K562 (cell line): ENCODE measurements at regions not wholly inside any gene's neighbourhood (a gene's known extent, or its start where the extent isn't known, plus 50 kb on each side); places are given as distances from the start of the nearest gene placed in this dataset.

Experiments used
- ATAC-seq: fragments of 200-7000 bp; cut with Tn5 transposase; 3 replicates; pipeline ENCODE4 v1.9.1; 2020; ENCODE audit warnings: moderate library complexity
- BruUV-seq: library from RNA; stranded (reverse); fragments of 400-500 nt; replicated peaks from 2 replicates; lab custom pipeline; 2021; lab: Mats Ljungman, UMichigan
- CTCF ChIA-PET: fragments of 300-600 bp; formaldehyde crosslinking; extraction: SDS; loops from one replicate; lab custom pipeline; 2021; ENCODE audit warnings: low intra/inter-chr PET ratio; lab: Yijun Ruan, JAX
- POLR2A ChIA-PET: fragments of 300-600, 350-650 bp; sonication (Branson Sonifier 250); formaldehyde crosslinking; extraction: SDS; loops from one replicate; lab custom pipeline; 2021; ENCODE audit warnings: antibody characterized with exemption, inconsistent platforms; lab: Yijun Ruan, JAX
- DNase-seq, 4 experiments: peaks; one replicate each; pipeline versions ENCODE4 v3.0.0 to v3.0.0-alpha.2; 2011 to 2018; ENCODE audit warnings: low spot score in 3 of 4, mixed read lengths in 3 of 4; ENCODE audit errors: extremely low read depth in 1 of 4
- FAIRE-seq: peaks from 2 replicates; lab custom pipeline; 2011; peaks lifted over from hg19 to GRCh38; lab: Jason Lieb, UNC
- H2AFZ ChIP-seq: 2 replicates; pipeline ENCODE4 v1.6.0; 2011; ENCODE audit warnings: low read depth, low read length, control low read depth, inconsistent platforms
- H3K27ac ChIP-seq: fragments of 200-600 bp; 3 replicates; pipeline ENCODE4 v1.8.0; 2011; ENCODE audit warnings: low read depth, mild to moderate bottlenecking, control low read depth, inconsistent platforms, low read length, moderate library complexity, mixed read lengths; ENCODE audit errors: extremely low read depth
- H3K27me3 ChIP-seq, 2 experiments: fragments of 300-600 bp in 1 of 2; 2 replicates in 1 of 2; 3 replicates in 1 of 2; pipeline versions ENCODE4 v1.6.0 to v1.8.0; 2011; ENCODE audit warnings: inconsistent platforms in 2 of 2, low read length in 2 of 2, mild to moderate bottlenecking in 1 of 2, mixed read lengths in 1 of 2, moderate library complexity in 1 of 2; ENCODE audit not compliant: control insufficient read depth in 2 of 2, insufficient read depth in 2 of 2
- H3K36me3 ChIP-seq: fragments of 300-600 bp; 3 replicates; pipeline ENCODE4 v1.8.0; 2011; ENCODE audit warnings: mild to moderate bottlenecking, low read length, inconsistent platforms; ENCODE audit not compliant: control insufficient read depth, insufficient read depth
- H3K4me1 ChIP-seq, 2 experiments: fragments of 200-600 bp in 1 of 2; replicated peaks in 1 of 2; 2 replicates in 1 of 2; 3 replicates in 1 of 2; pipeline versions ENCODE4 v1.5.1 to v1.8.0; 2011; ENCODE audit warnings: inconsistent platforms in 2 of 2, low read length in 2 of 2, mild to moderate bottlenecking in 1 of 2, mixed read lengths in 1 of 2, moderate library complexity in 1 of 2; ENCODE audit not compliant: control insufficient read depth in 2 of 2, insufficient read depth in 2 of 2
- H3K4me2 ChIP-seq: 2 replicates; pipeline ENCODE4 v1.6.1; 2011; ENCODE audit warnings: low read length, control low read depth, inconsistent platforms, mixed read lengths; ENCODE audit not compliant: insufficient read depth
- H3K4me3 ChIP-seq: fragments of 200-600 bp; sonication (generic), shearing (Covaris generic); 2 replicates; pipeline ENCODE4 v1.5.1; 2016; ENCODE audit warnings: control low read depth, inconsistent platforms
- H3K79me2 ChIP-seq: fragments of 200-600 bp; 3 replicates; pipeline ENCODE4 v1.8.0; 2011; ENCODE audit warnings: low read length, inconsistent platforms; ENCODE audit not compliant: control insufficient read depth, insufficient read depth
- H3K9ac ChIP-seq, 2 experiments: 2 replicates each; pipeline versions ENCODE4 v1.6.0 to v1.6.1; 2011; ENCODE audit warnings: low read depth in 2 of 2, low read length in 2 of 2, control low read depth in 1 of 2, inconsistent platforms in 1 of 2, mild to moderate bottlenecking in 1 of 2, mixed read lengths in 1 of 2; ENCODE audit not compliant: insufficient read depth in 1 of 2
- H3K9me1 ChIP-seq: one replicate; pipeline ENCODE4 v1.6.0; 2011; ENCODE audit warnings: inconsistent platforms, mild to moderate bottlenecking, low read length, moderate library complexity; ENCODE audit not compliant: control insufficient read depth, insufficient read depth
- H3K9me3 ChIP-seq: replicated peaks from 2 replicates; pipeline ENCODE4 v1.5.1; 2011; ENCODE audit warnings: low read depth, low read length, inconsistent platforms; ENCODE audit not compliant: control insufficient read depth, insufficient read depth
- H4K20me1 ChIP-seq: replicated peaks from 2 replicates; pipeline ENCODE4 v1.6.1; 2011; ENCODE audit warnings: low read length, inconsistent platforms, mixed read lengths; ENCODE audit not compliant: control insufficient read depth, insufficient read depth
- FOXK2 ChIP-seq, 2 experiments: fragments of 450-650 bp; IDR thresholded peaks in 1 of 2; conservative IDR thresholded peaks in 1 of 2; 2 replicates each; pipeline ENCODE4 v1.6.1; 2016; ENCODE audit warnings: low read depth in 2 of 2, mild to moderate bottlenecking in 1 of 2
- GTF2E2 ChIP-seq: fragments of 200-800 bp; sonication (Bioruptor generic); IDR thresholded peaks from 2 replicates; pipeline ENCODE4 v1.6.1; 2016; ENCODE audit warnings: missing genetic modification characterization, missing compliant biosample characterization
- MCM7 ChIP-seq, 2 experiments: fragments of 450-650 bp; IDR thresholded peaks; 2 replicates each; pipeline ENCODE4 v1.6.1; 2016 to 2018
- NCOA2 ChIP-seq, 2 experiments: fragments of 450-650 bp; IDR thresholded peaks; 2 replicates each; pipeline ENCODE4 v1.6.1; 2018; ENCODE audit warnings: mild to moderate bottlenecking in 2 of 2, moderate library complexity in 1 of 2; ENCODE audit not compliant: partially characterized antibody in 2 of 2
- ZBTB7A ChIP-seq: IDR thresholded peaks from 2 replicates; pipeline ENCODE4 v1.6.1; 2011; ENCODE audit warnings: low read depth, mild to moderate bottlenecking, low read length, moderate library complexity, borderline replicate concordance; ENCODE audit not compliant: control insufficient read depth
- ZNF584 ChIP-seq: fragments of 200-800 bp; sonication (Bioruptor generic); IDR thresholded peaks from 2 replicates; pipeline ENCODE4 v1.6.1; 2016; ENCODE audit warnings: low read depth, mild to moderate bottlenecking, missing genetic modification characterization, missing compliant biosample characterization
- ZNF586 ChIP-seq: fragments of 450-650 bp; formaldehyde crosslinking; conservative IDR thresholded peaks from 2 replicates; pipeline ENCODE4 v1.4.0; 2020; ENCODE audit warnings: mild to moderate bottlenecking, moderate library complexity
- WGBS: fragments of 100-300 bp; shearing (Covaris generic); methylation state at CpG from one replicate; pipeline ENCODE4 v1.1.6; 2016; ENCODE audit warnings: low coverage, mixed read lengths; ENCODE audit not compliant: insufficient coverage; ENCODE audit errors: missing lambda C conversion rate; 5-methylcytosine and 5-hydroxymethylcytosine counted together
- in situ Hi-C: fragments of 300-500 bp; cut with MboI; formaldehyde crosslinking; loops from 4 replicates; pipeline ENCODE4 v1.15.0; 2018; ENCODE audit warnings: inconsistent platforms, mixed read lengths
- intact Hi-C: fragments of 100-400 bp; cut with micrococcal nuclease; formaldehyde crosslinking; loops from 2 replicates; pipeline ENCODE4 v1.14.2; 2022
- TF ChIP-seq, protein P1 (sequence below): fragments of 450-650 bp; IDR thresholded peaks from 2 replicates; pipeline ENCODE4 v1.6.1; 2017; ENCODE audit warnings: antibody characterized with exemption, mild to moderate bottlenecking

DNA sequence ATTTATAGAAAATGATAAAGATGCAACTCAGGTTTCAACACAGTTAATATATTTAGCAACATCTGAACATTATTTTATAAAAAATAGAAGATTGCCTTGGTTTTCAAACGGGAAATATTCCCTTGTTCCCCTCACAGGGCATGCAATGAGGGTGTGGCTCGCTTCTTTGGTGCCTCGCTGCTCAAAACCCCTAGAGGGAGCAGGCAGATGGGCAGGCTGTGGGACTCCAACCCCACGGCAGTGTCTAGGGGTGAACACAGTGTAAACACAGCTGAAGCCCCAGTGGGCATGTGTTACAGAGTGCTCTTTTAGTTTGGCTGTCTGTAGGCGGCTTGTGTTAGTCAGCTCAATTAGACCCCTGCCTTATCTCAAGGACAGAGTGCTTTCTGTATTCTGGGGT, 560.8 kb upstream of the IMPG1 start (continued):
- TF ChIP-seq, protein P1, sequence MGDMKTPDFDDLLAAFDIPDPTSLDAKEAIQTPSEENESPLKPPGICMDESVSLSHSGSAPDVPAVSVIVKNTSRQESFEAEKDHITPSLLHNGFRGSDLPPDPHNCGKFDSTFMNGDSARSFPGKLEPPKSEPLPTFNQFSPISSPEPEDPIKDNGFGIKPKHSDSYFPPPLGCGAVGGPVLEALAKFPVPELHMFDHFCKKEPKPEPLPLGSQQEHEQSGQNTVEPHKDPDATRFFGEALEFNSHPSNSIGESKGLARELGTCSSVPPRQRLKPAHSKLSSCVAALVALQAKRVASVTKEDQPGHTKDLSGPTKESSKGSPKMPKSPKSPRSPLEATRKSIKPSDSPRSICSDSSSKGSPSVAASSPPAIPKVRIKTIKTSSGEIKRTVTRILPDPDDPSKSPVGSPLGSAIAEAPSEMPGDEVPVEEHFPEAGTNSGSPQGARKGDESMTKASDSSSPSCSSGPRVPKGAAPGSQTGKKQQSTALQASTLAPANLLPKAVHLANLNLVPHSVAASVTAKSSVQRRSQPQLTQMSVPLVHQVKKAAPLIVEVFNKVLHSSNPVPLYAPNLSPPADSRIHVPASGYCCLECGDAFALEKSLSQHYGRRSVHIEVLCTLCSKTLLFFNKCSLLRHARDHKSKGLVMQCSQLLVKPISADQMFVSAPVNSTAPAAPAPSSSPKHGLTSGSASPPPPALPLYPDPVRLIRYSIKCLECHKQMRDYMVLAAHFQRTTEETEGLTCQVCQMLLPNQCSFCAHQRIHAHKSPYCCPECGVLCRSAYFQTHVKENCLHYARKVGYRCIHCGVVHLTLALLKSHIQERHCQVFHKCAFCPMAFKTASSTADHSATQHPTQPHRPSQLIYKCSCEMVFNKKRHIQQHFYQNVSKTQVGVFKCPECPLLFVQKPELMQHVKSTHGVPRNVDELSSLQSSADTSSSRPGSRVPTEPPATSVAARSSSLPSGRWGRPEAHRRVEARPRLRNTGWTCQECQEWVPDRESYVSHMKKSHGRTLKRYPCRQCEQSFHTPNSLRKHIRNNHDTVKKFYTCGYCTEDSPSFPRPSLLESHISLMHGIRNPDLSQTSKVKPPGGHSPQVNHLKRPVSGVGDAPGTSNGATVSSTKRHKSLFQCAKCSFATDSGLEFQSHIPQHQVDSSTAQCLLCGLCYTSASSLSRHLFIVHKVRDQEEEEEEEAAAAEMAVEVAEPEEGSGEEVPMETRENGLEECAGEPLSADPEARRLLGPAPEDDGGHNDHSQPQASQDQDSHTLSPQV: no peak
- TF ChIP-seq ZBTB7A (no peak), GTF2E2 (tag) (no peak), FOXK2 (conservative IDR thresholded peaks at IDR 0.05 in 1 of 2, IDR thresholded peaks at IDR 0.05 in 1 of 2; ENCODE audit: low read depth in 2 of 2) (no peak), ZNF584 (no peak)
- TF ChIP-seq, all 486 proteins: peak for 0

DNA sequence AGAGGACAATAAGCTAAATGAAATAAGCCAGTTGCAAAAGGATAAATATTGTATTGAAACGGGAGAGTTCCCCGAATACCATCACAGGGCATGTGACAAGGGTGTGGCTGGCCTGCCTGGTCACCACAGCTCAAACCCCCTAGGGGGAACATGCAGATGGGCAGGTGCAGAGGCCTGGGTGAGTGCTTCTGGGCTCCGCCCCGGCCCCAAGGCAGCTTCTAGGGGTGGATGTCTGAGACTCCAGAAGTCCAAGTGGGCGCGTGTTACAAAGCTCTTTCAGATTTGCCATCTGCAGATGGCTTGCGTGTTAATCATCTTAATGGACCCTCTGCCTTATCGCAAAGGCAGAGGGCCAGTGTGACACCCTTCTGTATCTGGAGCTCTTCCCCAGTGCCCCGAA, 559.2 kb upstream of the IMPG1 start:
- no peaks in the 10 kb centered on the region for H3K27me3 ChIP-seq
- ChIA-PET POLR2A (no interaction called here), CTCF (no interaction called here)
- no peak overlapping the region for H3K4me3 ChIP-seq
- H2AFZ ChIP-seq: no peak overlapping the region
- intact Hi-C loops: no loop called here
- H3K4me2 ChIP-seq: no peak overlapping the region
- H3K36me3 ChIP-seq: no peaks in the 10 kb centered on the region
- ATAC-seq (no peak), DNase-seq (no peak), FAIRE-seq (no peak)
- no peaks in the 10 kb centered on the region for H3K79me2 ChIP-seq
- no TSS peak for BruUV-seq
- H3K4me1 ChIP-seq: no peaks in the 10 kb centered on the region
- 1% methylated on average over 9 of the region's 9 CpGs for WGBS
- H3K9me3 ChIP-seq: no peaks in the 10 kb centered on the region
- no peaks in the 10 kb centered on the region for H3K9me1 ChIP-seq
- in situ Hi-C loops: no loop called here
- TF ChIP-seq NCOA2 (IDR thresholded peaks at IDR 0.05; ENCODE audit: partially characterized antibody in 2 of 2): no peak
- TF ChIP-seq ZNF586: no peak
- TF ChIP-seq MCM7 (IDR thresholded peaks at IDR 0.05): no peak
- H3K9ac ChIP-seq: no peak overlapping the region
- H3K27ac ChIP-seq: no peak overlapping the region
- H4K20me1 ChIP-seq: no peaks in the 10 kb centered on the region
